ENCODE measurements at regions not wholly inside any gene's neighbourhood (a gene's known extent, or its start where the extent isn't known, plus 50 kb on each side); places are given as distances from the start of the nearest gene placed in this dataset.
A peak's percentile ranks its signal among the peaks of the same experiment; 100 is the strongest.

GRCh38 chr12:131383741-131384543, 326.9 kb upstream of the SFSWAP start:
- peak overlapping the region; percentile 39 for H3K27ac Mint-ChIP-seq
- H3K4me3 Mint-ChIP-seq, result no peak overlapping the region

DNA sequence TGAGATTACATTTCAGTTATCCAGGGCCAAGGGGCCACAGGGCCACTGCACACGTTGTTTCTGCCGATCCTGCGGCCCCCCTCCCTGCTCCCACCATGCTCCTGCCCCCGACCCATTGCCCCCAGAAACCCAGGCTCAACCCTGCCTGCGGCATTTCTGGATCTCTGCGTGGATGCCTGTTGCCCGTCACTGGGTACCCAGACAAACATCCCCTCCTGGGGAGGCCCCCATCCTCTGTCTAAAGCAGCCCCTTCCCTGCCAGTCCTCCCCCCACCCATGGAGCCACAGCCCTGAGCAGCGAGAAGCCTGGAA, 326.4 kb upstream of the SFSWAP start:
- H3K27me3 ChIP-seq, result no peaks in the 10 kb centered on the region

More at GRCh38 chr12:131383741-131384543, 326.9 kb upstream of the SFSWAP start:
- Histone ChIP-seq H3K9ac (no peak overlapping the region), H3K27me3 (no peaks in the 10 kb centered on the region), H2AFZ (replicated peaks) (no peak overlapping the region), H3K4me2 (no peak overlapping the region), H3K4me3 (no peak overlapping the region), H3K79me2 (ENCODE audit: low read depth) (no peaks in the 10 kb centered on the region), H3K36me3 (no peaks in the 10 kb centered on the region), H3K27ac (no peak overlapping the region), H3K9me3 (ENCODE audit: low read depth) (no peaks in the 10 kb centered on the region), H3K4me1 (peaks cover 27% of the 10 kb centered on the region), H4K20me1 (ENCODE audit: low read depth) (no peaks in the 10 kb centered on the region), H3F3A (ENCODE audit: low read depth) (peaks cover 3% of the 10 kb centered on the region)
- TF ChIP-seq EZH2phosphoT487 (IDR thresholded peaks at IDR 0.05) (no peak), EZH2 (IDR thresholded peaks at IDR 0.05) (no peak)
- TF ChIP-seq, protein P1, sequence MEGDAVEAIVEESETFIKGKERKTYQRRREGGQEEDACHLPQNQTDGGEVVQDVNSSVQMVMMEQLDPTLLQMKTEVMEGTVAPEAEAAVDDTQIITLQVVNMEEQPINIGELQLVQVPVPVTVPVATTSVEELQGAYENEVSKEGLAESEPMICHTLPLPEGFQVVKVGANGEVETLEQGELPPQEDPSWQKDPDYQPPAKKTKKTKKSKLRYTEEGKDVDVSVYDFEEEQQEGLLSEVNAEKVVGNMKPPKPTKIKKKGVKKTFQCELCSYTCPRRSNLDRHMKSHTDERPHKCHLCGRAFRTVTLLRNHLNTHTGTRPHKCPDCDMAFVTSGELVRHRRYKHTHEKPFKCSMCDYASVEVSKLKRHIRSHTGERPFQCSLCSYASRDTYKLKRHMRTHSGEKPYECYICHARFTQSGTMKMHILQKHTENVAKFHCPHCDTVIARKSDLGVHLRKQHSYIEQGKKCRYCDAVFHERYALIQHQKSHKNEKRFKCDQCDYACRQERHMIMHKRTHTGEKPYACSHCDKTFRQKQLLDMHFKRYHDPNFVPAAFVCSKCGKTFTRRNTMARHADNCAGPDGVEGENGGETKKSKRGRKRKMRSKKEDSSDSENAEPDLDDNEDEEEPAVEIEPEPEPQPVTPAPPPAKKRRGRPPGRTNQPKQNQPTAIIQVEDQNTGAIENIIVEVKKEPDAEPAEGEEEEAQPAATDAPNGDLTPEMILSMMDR (IDR thresholded peaks at IDR 0.05), result no peak
- Mint-ChIP-seq H3K27me3 (ENCODE audit: insufficient read depth, low read depth) (peaks cover 7% of the 10 kb centered on the region), H3K36me3 (no peaks in the 10 kb centered on the region), H3K4me1 (peaks cover 27% of the 10 kb centered on the region), H3K9me3 (no peaks in the 10 kb centered on the region)
- no peak for DNase-seq (ENCODE audit: low spot score)

GRCh38 chr12:131385313-131386166, 325.4 kb upstream of the SFSWAP start:
- Histone ChIP-seq H3K36me3 (no peaks in the 10 kb centered on the region), H4K20me1 (ENCODE audit: low read depth) (no peaks in the 10 kb centered on the region), H3K4me3 (no peak overlapping the region), H3K9me3 (ENCODE audit: low read depth) (no peaks in the 10 kb centered on the region), H3K79me2 (ENCODE audit: low read depth) (no peaks in the 10 kb centered on the region), H3K4me2 (no peak overlapping the region), H2AFZ (replicated peaks) (no peak overlapping the region), H3K4me1 (peaks cover 12% of the 10 kb centered on the region), H3F3A (ENCODE audit: low read depth) (no peaks in the 10 kb centered on the region), H3K27ac (no peak overlapping the region), H3K27me3 (no peaks in the 10 kb centered on the region), H3K9ac (no peak overlapping the region)
- H3K9me3 Mint-ChIP-seq, result no peaks in the 10 kb centered on the region
- no peak for DNase-seq (ENCODE audit: low spot score)
- peaks cover 13% of the 10 kb centered on the region for H3K4me1 Mint-ChIP-seq
- H3K27ac Mint-ChIP-seq, result no peak overlapping the region
- H3K4me3 Mint-ChIP-seq, result no peak overlapping the region
- TF ChIP-seq, protein P1 (IDR thresholded peaks at IDR 0.05), result no peak
- TF ChIP-seq EZH2phosphoT487 (IDR thresholded peaks at IDR 0.05) (no peak), EZH2 (IDR thresholded peaks at IDR 0.05) (no peak)
- peaks cover 15% of the 10 kb centered on the region for H3K27me3 Mint-ChIP-seq (ENCODE audit: insufficient read depth, low read depth)
- no peaks in the 10 kb centered on the region for H3K36me3 Mint-ChIP-seq

More for the DNA sequence above, 326.4 kb upstream of the SFSWAP start:
- peaks cover 3% of the 10 kb centered on the region for H3F3A ChIP-seq (ENCODE audit: low read depth)
- H3K4me3 Mint-ChIP-seq, result no peak overlapping the region
- no peaks in the 10 kb centered on the region for H3K79me2 ChIP-seq (ENCODE audit: low read depth)
- no peak overlapping the region for H3K27ac Mint-ChIP-seq
- no peaks in the 10 kb centered on the region for H3K36me3 Mint-ChIP-seq
- H3K4me1 Mint-ChIP-seq, result peaks cover 24% of the 10 kb centered on the region
- H3K27me3 Mint-ChIP-seq (ENCODE audit: insufficient read depth, low read depth), result peaks cover 7% of the 10 kb centered on the region
- H2AFZ ChIP-seq (replicated peaks), result no peak overlapping the region
- no peaks in the 10 kb centered on the region for H3K9me3 Mint-ChIP-seq
- H3K4me3 ChIP-seq, result no peak overlapping the region
- no peak overlapping the region for H3K9ac ChIP-seq
- H3K4me1 ChIP-seq, result peaks cover 23% of the 10 kb centered on the region
- no peaks in the 10 kb centered on the region for H3K36me3 ChIP-seq
- no peaks in the 10 kb centered on the region for H3K9me3 ChIP-seq (ENCODE audit: low read depth)
- DNase-seq (ENCODE audit: low spot score), result no peak
- H3K4me2 ChIP-seq, result no peak overlapping the region
- H4K20me1 ChIP-seq (ENCODE audit: low read depth), result no peaks in the 10 kb centered on the region
- no peak overlapping the region for H3K27ac ChIP-seq
- TF ChIP-seq, protein P1 (IDR thresholded peaks at IDR 0.05), result no peak
- TF ChIP-seq EZH2 (IDR thresholded peaks at IDR 0.05) (no peak), EZH2phosphoT487 (IDR thresholded peaks at IDR 0.05) (no peak)
